Caco-2 (cell line): ENCODE measurements at regions not wholly inside any gene's neighbourhood (a gene's known extent, or its start where the extent isn't known, plus 50 kb on each side); places are given as distances from the start of the nearest gene placed in this dataset.

ENCODE experiments used
- BruUV-seq: library from RNA; stranded (reverse); fragments of 400-500 nt; replicated peaks from 2 replicates; lab custom pipeline; 2021; lab: Mats Ljungman, UMichigan
- CTCF ChIA-PET: fragments of 300-600 bp; sonication (Branson Sonifier 250); formaldehyde crosslinking; loops from one replicate; lab custom pipeline; 2022; ENCODE audit warnings: antibody characterized with exemption; lab: Charles Lee
- POLR2A ChIA-PET: fragments of 300-600 bp; sonication (Branson Sonifier 250); formaldehyde crosslinking; loops from one replicate; lab custom pipeline; 2022; ENCODE audit warnings: antibody characterized with exemption; lab: Charles Lee
- DNase-seq, 2 experiments: peaks; one replicate each; pipeline versions ENCODE4 v3.0.0 to v3.0.0-alpha.2; 2020 to 2022
- H3K27me3 ChIP-seq: replicated peaks from 2 replicates; pipeline ENCODE4 v1.6.0; 2011; ENCODE audit warnings: low read length; ENCODE audit not compliant: control insufficient read depth, insufficient read depth
- H3K36me3 ChIP-seq: 2 replicates; pipeline ENCODE4 v1.5.1; 2011; ENCODE audit warnings: low read length; ENCODE audit not compliant: control insufficient read depth, insufficient read depth
- H3K4me1 ChIP-seq: fragments of 250-450 bp; sonication (Bioruptor Pico); 2 replicates; pipeline ENCODE4 v1.5.1; 2020; ENCODE audit warnings: mild to moderate bottlenecking
- H3K4me3 ChIP-seq: 2 replicates; pipeline ENCODE4 v1.5.1; 2011; ENCODE audit warnings: low read depth, mild to moderate bottlenecking, control low read depth, low read length
- H3K9me3 ChIP-seq: fragments of 250-450 bp; sonication (Bioruptor Pico); 2 replicates; pipeline ENCODE4 v1.5.1; 2020; ENCODE audit warnings: mild to moderate bottlenecking, moderate library complexity
- H3K27ac Mint-ChIP-seq: one replicate; pipeline ENCODE4 v1.8.0; 2022; ENCODE audit warnings: mixed read lengths; ENCODE audit not compliant: unreplicated experiment
- H3K27me3 Mint-ChIP-seq: one replicate; pipeline ENCODE4 v1.8.0; 2022; ENCODE audit warnings: mixed read lengths; ENCODE audit not compliant: insufficient read depth, unreplicated experiment
- H3K36me3 Mint-ChIP-seq: one replicate; pipeline ENCODE4 v1.8.0; 2022; ENCODE audit warnings: mild to moderate bottlenecking, mixed read lengths; ENCODE audit not compliant: insufficient read depth, unreplicated experiment
- H3K4me1 Mint-ChIP-seq: one replicate; pipeline ENCODE4 v1.8.0; 2022; ENCODE audit warnings: low read depth, mixed read lengths; ENCODE audit not compliant: unreplicated experiment
- H3K4me3 Mint-ChIP-seq: one replicate; pipeline ENCODE4 v1.8.0; 2022; ENCODE audit warnings: mild to moderate bottlenecking, moderate library complexity, mixed read lengths; ENCODE audit not compliant: unreplicated experiment
- H3K9me3 Mint-ChIP-seq: one replicate; pipeline ENCODE4 v1.8.0; 2022; ENCODE audit warnings: mixed read lengths; ENCODE audit not compliant: unreplicated experiment
- CTCF ChIP-seq, 2 experiments: fragments of 200-600 bp in 1 of 2; IDR thresholded peaks; 1 replicate in 1 of 2; 2 replicates in 1 of 2; pipeline versions ENCODE4 v1.5.1 to v1.8.0; 2011 to 2022; ENCODE audit warnings: antibody characterized with exemption in 1 of 2, control low read depth in 1 of 2, inconsistent platforms in 1 of 2, low read depth in 1 of 2, low read length in 1 of 2, mild to moderate bottlenecking in 1 of 2, moderate library complexity in 1 of 2; ENCODE audit not compliant: insufficient read depth in 1 of 2, severe bottlenecking in 1 of 2, unreplicated experiment in 1 of 2
- intact Hi-C: fragments of 100-400 bp; cut with micrococcal nuclease; formaldehyde crosslinking; loops from one replicate; pipeline ENCODE4 v1.10.0; 2022; ENCODE audit not compliant: unreplicated experiment

GRCh38 chr22:47750086-47750485 lies 987.6 kb downstream of the TBC1D22A start:
- no peak for DNase-seq
- Histone ChIP-seq H3K4me1 (no peaks in the 10 kb centered on the region), H3K9me3 (no peaks in the 10 kb centered on the region), H3K27me3 (no peaks in the 10 kb centered on the region), H3K36me3 (no peaks in the 10 kb centered on the region), H3K4me3 (no peak overlapping the region)
- intact Hi-C loops, result no loop called here
- TF ChIP-seq CTCF (IDR thresholded peaks at IDR 0.05; ENCODE audit: insufficient read depth in 1 of 2, low read depth in 1 of 2, low read length in 1 of 2, severe bottlenecking in 1 of 2, unreplicated experiment in 1 of 2), result no peak
- no peaks in the 10 kb centered on the region for H3K9me3 Mint-ChIP-seq
- H3K4me1 Mint-ChIP-seq, result no peaks in the 10 kb centered on the region
- POLR2A ChIA-PET, result no interaction called here
- no peaks in the 10 kb centered on the region for H3K27me3 Mint-ChIP-seq
- no peak overlapping the region for H3K27ac Mint-ChIP-seq
- H3K4me3 Mint-ChIP-seq, result no peak overlapping the region
- CTCF ChIA-PET, result no interaction called here
- no peaks in the 10 kb centered on the region for H3K36me3 Mint-ChIP-seq
- BruUV-seq, result no TSS peak

- H3K4me1 Mint-ChIP-seq, result no peaks in the 10 kb centered on the region
- H3K4me1 ChIP-seq, result no peaks in the 10 kb centered on the region
- no peaks in the 10 kb centered on the region for H3K36me3 ChIP-seq
- BruUV-seq, result no TSS peak
- TF ChIP-seq CTCF (IDR thresholded peaks at IDR 0.05; ENCODE audit: insufficient read depth in 1 of 2, low read depth in 1 of 2, low read length in 1 of 2, severe bottlenecking in 1 of 2, unreplicated experiment in 1 of 2), result no peak
- no peaks in the 10 kb centered on the region for H3K9me3 Mint-ChIP-seq
- no peak for DNase-seq
- no peaks in the 10 kb centered on the region for H3K27me3 Mint-ChIP-seq
- H3K4me3 Mint-ChIP-seq, result no peak overlapping the region
- ChIA-PET POLR2A (no interaction called here), CTCF (no interaction called here)
- intact Hi-C loops, result no loop called here
- H3K4me3 ChIP-seq, result no peak overlapping the region
- H3K36me3 Mint-ChIP-seq, result no peaks in the 10 kb centered on the region
- H3K27ac Mint-ChIP-seq, result no peak overlapping the region
- no peaks in the 10 kb centered on the region for H3K27me3 ChIP-seq
- H3K9me3 ChIP-seq, result no peaks in the 10 kb centered on the region
Observed at GRCh38 chr22:47748957-47749356, 986.5 kb downstream of the TBC1D22A start.

- Histone ChIP-seq H3K36me3 (no peaks in the 10 kb centered on the region), H3K9me3 (no peaks in the 10 kb centered on the region), H3K4me1 (no peaks in the 10 kb centered on the region), H3K4me3 (no peak overlapping the region), H3K27me3 (no peaks in the 10 kb centered on the region)
- TF ChIP-seq CTCF (IDR thresholded peaks at IDR 0.05; ENCODE audit: insufficient read depth in 1 of 2, low read depth in 1 of 2, low read length in 1 of 2, severe bottlenecking in 1 of 2, unreplicated experiment in 1 of 2), result no peak
- no peak overlapping the region for H3K27ac Mint-ChIP-seq
- no peaks in the 10 kb centered on the region for H3K9me3 Mint-ChIP-seq
- H3K36me3 Mint-ChIP-seq, result no peaks in the 10 kb centered on the region
- intact Hi-C loops, result no loop called here
- POLR2A ChIA-PET, result no interaction called here
- no peak overlapping the region for H3K4me3 Mint-ChIP-seq
- no peaks in the 10 kb centered on the region for H3K4me1 Mint-ChIP-seq
- CTCF ChIA-PET, result no interaction called here
- H3K27me3 Mint-ChIP-seq, result no peaks in the 10 kb centered on the region
- BruUV-seq, result no TSS peak
- no peak for DNase-seq
Observed at GRCh38 chr22:47748271-47748670, 985.8 kb downstream of the TBC1D22A start.
